Amygdala (tissue), 56 donors: ENCODE measurements at regions not wholly inside any gene's neighbourhood (a gene's known extent, or its start where the extent isn't known, plus 50 kb on each side); places are given as distances from the start of the nearest gene placed in this dataset.
"Not testable (repeated sequence)": the region's sequence is repeated elsewhere in the genome, so short reads cannot be mapped to it uniquely, and the experiment has no call there.

Source experiments
- DNase-seq, 56 donors: peaks; one replicate each; lab custom pipeline; 2025; lab: John Stamatoyannopoulos, UW

DNA sequence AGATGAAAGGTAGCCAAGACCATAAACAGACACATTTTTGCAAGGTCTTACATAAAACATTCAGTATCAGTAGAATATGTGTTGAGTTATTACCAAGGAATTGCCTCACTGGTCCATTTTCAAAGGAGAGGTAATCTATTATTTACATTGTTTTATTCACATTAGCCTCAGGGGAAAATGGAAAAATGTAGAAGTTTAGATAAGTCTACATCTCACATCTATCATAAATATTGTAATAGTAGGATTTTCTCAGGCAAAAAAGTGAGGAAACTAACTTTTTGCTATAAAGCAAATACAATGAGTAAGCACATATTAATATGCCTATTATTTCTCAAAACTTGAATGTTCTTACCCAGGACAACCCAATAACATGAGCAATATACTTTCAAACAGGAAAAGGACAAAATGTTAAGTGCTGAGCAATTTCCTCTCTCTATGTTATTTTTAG, 184.6 kb upstream of the AGTR1 start:
- no peak for DNase-seq

DNA sequence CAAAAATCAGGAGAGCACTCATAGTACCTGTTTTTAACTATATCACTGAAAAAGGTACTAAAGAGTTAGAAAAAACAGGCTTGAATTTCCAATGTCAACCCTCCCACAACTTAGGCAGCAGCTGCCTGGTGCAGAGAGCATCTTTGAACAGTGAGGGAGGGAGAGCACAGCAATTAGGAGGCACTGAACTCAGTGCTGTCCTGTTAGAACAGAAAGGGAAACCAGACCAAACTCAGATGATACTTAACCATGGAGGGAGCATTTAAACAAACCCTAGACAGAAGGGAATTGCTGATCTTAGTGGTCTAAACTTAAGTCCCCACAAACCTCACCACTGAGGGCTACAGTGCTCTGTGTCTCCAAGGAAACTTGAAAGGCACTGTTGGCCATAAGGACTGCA, 179.2 kb upstream of the AGTR1 start:
- no peak for DNase-seq

DNA sequence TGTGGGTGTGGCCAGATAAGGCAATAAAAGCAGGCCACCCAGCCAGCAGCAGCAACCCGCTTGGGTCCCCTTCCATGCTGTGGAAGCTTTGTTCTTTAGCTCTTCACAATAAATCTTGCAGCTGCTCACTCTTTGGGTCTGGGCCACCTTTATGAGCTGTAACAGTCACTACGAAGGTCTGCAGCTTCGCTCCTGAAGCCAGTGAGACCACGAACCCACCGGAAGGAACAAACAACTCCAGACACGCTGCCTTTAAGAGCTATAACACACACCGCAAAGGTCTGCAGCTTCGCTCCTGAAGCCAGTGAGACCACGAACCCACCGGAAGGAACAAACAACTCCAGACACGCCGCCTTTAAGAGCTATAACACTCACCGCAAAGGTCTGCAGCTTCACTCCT, 172.1 kb upstream of the AGTR1 start:
- DNase-seq = not testable (repeated sequence)

DNA sequence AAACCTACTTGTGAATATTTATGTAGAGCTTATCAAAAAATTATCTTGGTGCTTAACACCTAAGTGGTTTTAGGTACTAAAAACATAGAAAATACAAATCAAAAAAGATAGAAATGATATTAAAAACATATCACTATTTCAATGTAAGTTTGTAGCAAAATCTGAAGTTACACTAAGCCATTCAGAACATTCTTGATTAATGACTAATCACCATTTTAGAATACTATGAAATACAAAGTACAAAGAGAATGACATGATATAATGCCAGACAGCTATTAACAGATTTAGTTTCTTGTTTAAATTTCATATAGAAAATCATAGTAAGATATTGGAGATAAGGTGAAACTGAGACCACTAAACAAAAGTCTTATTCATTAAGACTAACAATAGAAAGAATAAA, 169.7 kb upstream of the AGTR1 start:
- DNase-seq = no peak

DNA sequence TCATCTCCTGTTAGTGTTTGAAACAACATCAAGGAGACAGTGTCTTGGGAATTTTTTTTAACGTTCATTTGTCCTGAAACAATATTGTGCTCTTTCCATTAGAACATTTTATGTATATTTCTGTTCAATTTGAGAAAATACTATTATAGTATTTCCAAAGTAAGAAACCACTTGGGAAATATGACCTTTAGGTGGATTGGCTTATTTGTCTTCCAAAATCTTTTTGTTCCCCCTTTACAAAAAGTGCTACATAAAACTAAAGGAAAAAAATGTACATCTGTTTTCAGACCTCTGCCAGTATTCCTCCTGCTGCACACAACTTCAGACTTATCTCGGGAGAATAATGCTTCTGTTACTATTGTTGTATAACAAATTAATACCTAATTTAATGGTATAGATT, 165.9 kb upstream of the AGTR1 start:
- DNase-seq = no peak

DNA sequence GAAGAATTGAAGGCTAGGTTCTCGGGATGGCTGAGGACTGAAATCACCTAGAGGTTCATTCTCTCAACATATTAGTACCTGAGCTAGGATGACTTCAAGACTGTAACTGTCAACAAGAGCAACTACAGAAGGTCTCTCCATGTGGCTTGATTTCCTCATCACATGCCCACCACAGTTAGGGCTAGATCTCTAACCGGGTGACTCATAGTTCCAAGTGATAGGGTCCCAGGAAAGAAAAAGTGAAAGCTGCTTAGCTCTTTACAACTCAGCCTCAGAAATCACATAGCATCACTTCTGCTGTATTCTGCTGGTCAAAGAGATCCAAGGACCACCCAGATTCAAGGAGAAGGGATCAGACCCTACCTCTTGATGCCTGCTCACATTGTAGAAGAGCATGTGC, 165.4 kb upstream of the AGTR1 start:
- DNase-seq = no peak

DNA sequence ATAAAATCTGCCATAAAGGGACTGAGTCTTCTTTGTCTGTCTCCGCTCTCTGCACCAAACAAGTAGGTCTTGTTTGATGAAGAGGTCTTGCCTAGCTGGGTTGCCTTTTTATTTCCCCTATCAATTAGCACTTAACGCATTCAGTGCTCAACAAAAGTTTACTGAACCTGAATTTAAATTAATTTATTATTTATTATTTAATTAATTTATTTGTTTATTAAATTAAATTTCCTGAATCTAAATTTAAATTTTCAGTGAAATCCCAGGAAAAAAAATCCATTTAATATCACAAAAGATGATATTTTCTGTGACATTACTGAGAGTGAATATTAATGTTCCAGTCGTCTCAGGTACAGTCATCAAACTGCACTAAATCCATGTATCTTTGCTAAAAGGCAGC, 164.9 kb upstream of the AGTR1 start:
- no peak for DNase-seq

DNA sequence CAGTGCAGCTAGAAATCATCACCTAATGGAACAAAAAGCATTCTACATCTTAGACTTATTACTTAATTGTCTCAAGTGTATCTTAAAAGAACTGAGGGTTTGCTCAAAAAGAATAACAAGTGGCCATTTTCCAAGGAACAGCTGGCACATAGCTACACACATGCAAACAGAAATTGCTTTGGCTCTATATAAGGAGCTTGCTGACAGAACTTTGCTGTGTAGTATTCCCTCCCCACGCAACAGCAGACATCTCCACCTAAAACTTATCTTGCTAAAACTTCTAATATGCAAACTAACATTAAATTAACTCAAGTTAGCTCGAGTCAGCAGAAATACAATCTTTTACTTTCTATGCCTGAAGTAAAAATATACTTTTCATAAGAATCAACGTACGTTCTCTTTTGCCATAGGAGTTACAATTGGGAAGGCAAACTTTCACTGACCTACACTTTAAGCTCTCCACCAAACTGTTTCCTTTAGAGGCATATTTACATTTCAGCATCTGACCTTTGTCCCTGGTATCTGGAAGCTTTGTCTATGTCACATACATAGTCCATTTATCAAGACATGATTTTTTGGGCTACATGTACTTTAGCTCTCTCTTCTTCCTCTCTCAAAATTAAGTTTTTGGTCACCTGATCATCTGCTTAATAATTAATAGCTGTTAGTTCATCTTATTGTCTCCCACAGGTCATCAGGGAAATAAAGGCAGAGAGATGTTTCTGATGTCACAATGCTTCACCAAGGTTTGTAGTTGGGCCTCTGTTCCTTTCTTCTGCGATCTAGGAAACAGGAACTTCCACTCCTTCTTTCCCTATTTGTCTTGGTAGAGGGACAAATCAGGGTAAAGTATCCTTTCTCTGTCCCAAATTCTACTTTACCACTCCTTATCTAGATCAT, 163.4 kb upstream of the AGTR1 start:
- DNase-seq = no peak

DNA sequence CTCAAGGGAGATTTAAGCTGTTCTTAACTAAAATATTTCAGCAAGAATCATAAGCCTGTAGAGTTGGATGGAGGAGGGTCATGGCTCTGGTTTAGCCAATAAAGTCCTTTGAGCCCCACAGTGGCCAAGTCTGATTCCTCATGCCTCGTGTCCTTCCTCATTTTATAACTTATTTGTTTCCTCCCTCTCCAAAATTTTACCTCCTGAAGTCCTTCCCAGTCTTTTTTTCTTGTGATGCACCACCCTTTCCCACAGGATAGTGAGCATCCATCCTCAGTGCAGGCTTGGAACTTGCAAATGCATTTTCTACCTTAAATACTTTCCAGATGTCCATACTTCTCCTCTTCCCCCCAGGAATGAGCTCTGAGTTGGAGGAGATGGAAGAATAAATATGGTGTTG, 162.7 kb upstream of the AGTR1 start:
- DNase-seq = no peak

DNA sequence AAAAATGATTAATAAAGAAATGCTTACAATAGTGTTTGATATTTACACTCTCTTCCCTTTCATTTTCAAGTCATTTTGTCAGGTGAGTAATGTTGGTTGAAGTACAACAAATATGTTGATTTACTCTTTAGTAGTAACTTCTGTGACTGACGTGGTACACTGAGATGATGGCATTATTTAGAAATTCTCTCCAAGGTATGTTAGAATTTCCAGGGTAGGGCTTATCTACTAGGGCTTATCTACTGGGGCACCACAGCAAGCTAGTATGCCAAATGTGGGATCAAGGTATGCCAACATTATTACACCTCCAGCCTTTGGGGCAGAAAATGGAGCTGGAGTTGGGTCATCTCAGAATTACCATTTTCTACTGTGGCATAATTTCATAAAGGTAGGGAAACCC, 157.4 kb upstream of the AGTR1 start:
- DNase-seq = no peak

DNA sequence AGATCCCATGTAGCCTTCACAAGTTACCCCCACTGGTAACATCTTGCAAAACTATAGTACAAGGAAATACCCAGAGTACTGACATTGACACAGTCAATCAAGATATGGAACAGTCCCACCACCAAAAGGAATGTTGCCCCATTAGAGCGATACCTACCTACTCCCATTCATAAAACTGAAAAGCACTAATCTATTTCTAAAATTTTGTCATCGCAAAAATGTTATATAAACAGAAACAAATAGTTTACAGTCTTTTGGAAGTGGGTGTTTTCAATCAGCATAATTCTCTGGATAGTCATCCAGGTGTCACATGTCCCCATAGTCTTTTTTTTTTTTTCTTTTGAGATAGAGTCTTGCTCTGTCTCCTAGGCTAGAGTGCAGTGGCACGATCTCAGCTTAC, 156.9 kb upstream of the AGTR1 start:
- DNase-seq = no peak

DNA sequence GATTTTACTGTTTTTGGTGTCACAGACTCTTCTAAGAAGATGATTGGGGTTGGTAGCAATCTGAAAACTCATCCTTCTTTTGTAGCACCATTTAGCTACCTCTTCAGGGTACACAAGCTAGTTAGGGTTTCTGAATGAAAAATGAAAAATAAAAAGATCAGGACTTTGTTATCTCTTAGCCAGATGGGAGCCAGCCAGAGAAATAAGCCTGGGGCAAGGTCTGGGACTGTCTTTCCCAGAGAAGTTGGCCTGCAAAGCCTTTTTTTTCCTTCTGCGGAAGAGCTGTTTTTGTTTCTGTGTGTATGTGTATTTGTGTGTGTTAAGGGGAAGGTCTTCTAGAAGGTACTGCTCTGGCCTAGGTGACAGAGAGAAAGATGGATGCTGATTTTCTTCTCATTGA, 150.7 kb upstream of the AGTR1 start:
- no peak for DNase-seq

DNA sequence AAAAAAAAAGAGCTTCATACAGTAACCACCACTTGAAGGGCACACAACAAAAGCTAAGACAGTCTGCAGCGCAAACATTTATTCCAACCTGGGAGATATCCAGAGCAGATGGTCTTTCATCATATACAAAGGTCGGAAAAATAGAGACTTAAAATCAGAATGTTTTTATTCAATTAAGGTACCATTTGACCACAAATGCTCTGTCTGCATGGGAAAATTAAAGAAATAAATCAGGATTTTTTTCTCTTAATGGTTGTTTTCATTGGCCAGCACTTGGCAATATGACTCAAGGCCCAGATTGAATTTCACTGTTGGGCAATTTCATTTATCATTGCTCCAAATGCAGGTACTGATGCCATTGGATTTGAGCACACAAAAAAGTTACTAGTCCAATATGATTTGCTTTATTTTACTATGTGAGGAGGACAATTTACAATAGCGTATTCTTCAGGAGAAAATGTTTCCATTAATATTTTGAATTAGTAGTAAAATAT, 145.9 kb upstream of the AGTR1 start:
- no peak for DNase-seq

DNA sequence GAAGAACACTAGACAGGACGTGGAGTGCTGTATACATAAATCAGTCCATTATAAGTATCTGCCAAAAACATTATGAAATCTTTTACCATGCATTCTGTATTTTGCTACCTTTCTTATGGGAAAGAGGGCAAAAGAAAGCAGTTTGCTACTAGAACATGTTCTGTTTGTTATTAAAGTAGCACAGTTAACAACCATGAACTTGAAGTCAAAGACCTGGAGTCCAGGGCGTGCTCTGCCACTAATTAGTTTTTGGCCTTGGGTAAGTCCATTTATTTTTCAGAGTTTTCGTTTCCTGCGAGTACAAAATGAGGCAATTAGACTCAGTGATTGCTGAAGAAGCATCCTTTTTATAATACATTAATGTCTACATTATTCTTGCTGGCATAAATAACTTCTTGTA, 143.3 kb upstream of the AGTR1 start:
- DNase-seq = no peak

DNA sequence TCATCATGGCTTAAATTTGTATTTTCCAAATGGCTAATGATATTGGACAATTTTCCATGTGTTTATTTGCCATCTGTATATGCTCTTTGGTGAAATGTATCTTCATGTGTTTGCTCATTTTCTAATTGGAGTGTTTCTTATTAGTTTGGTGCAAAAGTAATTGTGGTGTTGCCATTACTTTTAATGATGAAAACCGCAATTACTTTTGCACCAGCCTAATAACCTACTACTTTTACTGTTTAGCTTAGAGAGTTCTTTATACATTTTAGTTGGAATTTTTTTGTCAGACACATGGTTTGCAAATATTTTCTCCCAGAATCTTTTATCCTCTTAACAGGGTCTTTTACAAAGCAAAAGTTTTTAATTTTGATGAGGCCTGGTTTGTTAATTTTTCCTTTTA, 141.0 kb upstream of the AGTR1 start:
- DNase-seq = no peak

DNA sequence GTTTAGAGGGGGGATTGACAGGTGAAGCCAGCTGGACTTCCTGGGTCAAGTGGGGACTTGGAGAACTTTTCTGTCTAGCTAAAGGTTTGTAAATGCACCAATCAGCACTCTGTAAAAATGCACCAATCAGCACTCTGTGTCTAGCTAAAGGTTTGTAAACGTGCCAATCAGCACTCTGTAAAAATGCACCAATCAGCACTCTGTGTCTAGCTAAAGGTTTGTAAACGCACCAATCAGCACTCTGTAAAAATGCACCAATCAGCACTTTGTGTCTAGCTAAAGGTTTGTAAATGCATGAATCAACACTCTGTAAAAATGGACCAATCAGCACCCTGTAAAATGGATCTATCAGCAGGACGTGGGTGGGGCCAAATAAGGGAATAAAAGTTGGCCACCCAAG, 120.1 kb upstream of the AGTR1 start:
- DNase-seq = not testable (repeated sequence)

DNA sequence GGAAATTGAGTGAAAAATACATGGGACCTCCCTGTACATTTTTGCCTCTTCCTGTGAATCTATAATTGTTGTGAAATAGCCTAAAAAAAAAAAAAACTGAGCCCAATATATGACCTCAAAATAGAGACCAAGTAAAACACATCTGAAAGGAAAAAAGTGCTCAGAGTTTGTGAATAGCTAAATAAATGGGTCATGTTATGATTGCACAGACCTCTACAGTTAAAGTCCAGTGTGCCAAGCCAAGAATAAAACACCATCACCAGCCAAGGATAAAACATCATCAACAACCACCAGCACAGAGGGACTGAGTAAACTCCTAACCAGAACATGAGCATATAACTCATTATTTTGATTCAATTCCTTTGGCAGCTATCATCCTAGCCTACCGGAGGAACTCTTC, 115.6 kb upstream of the AGTR1 start:
- DNase-seq = no peak

DNA sequence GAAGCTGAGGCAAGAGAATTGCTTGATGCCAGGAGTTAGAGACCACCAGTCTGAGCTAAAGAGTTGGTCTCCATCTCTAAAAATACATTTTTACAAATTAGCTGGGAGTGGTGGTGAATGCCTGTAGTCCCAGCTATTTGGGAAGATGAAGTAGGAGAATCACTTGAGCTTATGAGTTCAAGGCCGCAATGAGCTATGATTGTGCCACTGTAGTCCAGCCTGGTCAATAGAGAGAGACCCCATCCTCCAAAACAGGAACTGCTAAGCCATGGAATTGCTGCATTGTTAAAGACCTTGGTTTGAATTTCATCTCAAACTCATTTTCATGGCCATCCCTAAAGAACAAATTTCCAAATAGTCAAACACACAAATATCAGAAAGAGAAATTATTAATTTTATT, 113.9 kb upstream of the AGTR1 start:
- no peak for DNase-seq

DNA sequence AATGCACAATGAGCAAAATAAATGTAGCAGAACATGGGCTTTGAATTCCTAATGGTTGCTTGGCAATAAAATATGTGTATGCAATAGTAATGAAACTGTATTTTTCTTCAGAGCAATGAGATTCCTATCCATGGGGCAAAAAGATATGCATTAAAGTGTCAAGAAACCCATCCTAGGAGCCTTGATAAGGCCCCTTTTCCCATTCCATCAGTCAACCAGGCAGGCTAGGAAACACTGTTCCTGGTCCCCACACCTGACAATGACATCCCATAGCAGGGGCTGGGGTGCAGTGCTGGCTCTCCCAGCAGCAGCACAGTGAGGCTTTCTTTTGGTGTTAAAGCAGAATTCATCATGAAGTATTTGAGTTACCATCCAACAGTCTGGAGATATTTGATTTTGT, 113.3 kb upstream of the AGTR1 start:
- DNase-seq = no peak

DNA sequence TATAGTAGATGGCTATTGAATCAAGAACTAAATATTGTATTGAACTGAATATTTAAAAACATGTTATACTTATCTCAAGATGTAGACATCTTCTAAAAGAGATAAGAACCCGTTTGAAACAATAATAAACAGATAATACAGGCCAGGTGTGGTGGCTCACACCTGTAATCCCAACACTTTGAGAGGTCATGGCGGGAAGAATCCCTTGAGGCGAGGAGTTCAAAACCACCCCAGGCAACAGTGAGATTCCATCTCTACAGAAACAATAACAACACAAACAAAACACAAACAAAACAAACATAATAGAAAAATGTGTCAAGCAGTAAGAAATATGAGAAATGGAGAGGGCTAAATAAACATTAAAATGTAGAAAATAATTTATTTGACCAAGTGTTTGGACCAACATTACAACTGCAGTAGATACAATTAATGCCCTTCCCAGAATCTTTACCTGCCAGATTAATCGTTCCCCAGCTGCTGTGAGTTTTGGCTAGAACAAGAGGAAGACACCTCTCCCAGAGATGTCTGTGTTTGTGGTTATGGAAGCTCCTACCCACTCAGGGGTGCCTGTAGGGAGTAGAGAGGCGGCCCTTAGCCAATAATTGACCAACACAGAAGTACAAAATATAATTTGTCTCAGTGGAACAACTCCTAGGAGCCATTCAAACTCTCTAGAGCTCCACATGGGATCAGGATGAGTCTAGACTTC, 111.9 kb upstream of the AGTR1 start:
- no peak for DNase-seq

DNA sequence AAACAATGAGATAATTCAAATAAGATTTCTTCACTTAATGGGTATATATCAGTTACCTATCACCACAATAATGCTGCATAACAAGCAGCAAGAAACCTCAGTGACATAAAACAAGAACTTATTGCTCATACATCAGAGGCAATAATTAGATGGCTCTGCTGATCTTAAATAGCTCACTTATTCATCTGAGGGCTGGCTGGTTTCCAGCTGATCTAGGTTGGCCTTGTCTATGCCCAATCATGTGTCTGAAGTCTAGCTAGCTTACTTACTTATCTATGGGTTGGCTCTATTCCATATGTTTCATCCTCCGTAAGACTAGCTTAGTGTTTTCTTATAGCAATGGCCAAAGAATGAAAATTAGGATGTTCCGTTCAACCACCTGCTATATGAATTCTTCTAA, 109.4 kb upstream of the AGTR1 start:
- DNase-seq = no peak

DNA sequence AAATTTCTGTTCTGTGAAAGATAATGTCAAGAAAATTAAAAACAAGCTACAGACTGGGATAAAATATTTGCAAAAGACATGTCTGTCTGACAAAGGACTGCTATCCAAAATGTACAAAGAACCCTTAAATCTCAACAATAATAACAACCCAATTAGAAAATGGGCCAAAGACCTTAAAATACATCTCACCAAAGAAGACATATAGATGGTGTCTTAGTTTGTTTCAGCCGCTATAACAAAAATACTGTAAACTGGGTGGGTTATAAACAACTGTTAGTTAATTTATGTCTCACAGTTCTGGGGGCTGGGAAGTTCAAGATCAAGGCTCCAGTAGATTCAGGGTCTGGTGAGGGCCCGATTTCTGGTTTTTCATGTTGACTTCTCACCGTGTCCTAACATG, 106.2 kb upstream of the AGTR1 start:
- no peak for DNase-seq
